ENCODE measurements at regions not wholly inside any gene's neighbourhood (a gene's known extent, or its start where the extent isn't known, plus 50 kb on each side); places are given as distances from the start of the nearest gene placed in this dataset.

GRCh38 chr12:5335069-5335468, 96.8 kb upstream of the NTF3 start:
- no peak for TF ChIP-seq CTCF (tag by site-specific recombination; IDR thresholded peaks at IDR 0.05)
- no peak for TF ChIP-seq HOXA7 (CRISPR knock-in tag; IDR thresholded peaks at IDR 0.05; ENCODE audit: borderline replicate concordance)
- no peak for TF ChIP-seq MEIS1 (CRISPR knock-in tag; IDR thresholded peaks at IDR 0.05; ENCODE audit: borderline replicate concordance)
- no peak for TF ChIP-seq SP2 (tag by site-specific recombination; IDR thresholded peaks at IDR 0.05)
- TF ChIP-seq ZSCAN23 (tag by site-specific recombination; IDR thresholded peaks at IDR 0.05) = no peak
